Brain microvascular endothelial cell (primary cell): ENCODE measurements at regions not wholly inside any gene's neighbourhood (a gene's known extent, or its start where the extent isn't known, plus 50 kb on each side); places are given as distances from the start of the nearest gene placed in this dataset.
"Not testable (repeated sequence)": the region's sequence is repeated elsewhere in the genome, so short reads cannot be mapped to it uniquely, and the experiment has no call there.

Experiments
- DNase-seq: peaks from one replicate; pipeline ENCODE4 v3.0.0-alpha.2; 2020
- H3K27ac ChIP-seq: fragments of 250-450 bp; sonication (Bioruptor Pico); 2 replicates; pipeline ENCODE4 v1.5.1; 2020; ENCODE audit warnings: mild to moderate bottlenecking, moderate library complexity
- H3K27me3 ChIP-seq: fragments of 250-450 bp; sonication (Bioruptor Pico); replicated peaks from 2 replicates; pipeline ENCODE4 v1.5.1; 2020; ENCODE audit warnings: mild to moderate bottlenecking
- H3K36me3 ChIP-seq: fragments of 250-450 bp; sonication (Bioruptor Pico); replicated peaks from 2 replicates; pipeline ENCODE4 v1.5.1; 2020; ENCODE audit warnings: mild to moderate bottlenecking
- H3K4me3 ChIP-seq: 2 replicates; pipeline ENCODE4 v1.5.1; 2011; ENCODE audit warnings: low read depth, mild to moderate bottlenecking, control low read depth, low read length, moderate library complexity
- CTCF ChIP-seq: IDR thresholded peaks from 2 replicates; pipeline ENCODE4 v1.5.1; 2011; ENCODE audit warnings: low read depth, mild to moderate bottlenecking, moderate library complexity, low read length, control low read depth, inconsistent platforms; ENCODE audit errors: missing control alignments
- in situ Hi-C: cut with HindIII; loops from 2 replicates; pipeline ENCODE4 v1.10.0; 2017; ENCODE audit warnings: low sequenced_read_pairs, low pct_ligation_motif_present

- in situ Hi-C loops, result no loop called here
- no peak overlapping the region for H3K27ac ChIP-seq
- TF ChIP-seq CTCF, result no peak
These were observed 54.4 kb upstream of the LGR5 start for GRCh38 chr12:71385155-71385554.

GRCh38 chr12:71376711-71377355, 62.8 kb upstream of the LGR5 start:
- in situ Hi-C loops, H3K27ac ChIP-seq, DNase-seq: not testable (repeated sequence)

More at GRCh38 chr12:71385155-71385554, 54.4 kb upstream of the LGR5 start:
- Histone ChIP-seq H3K27me3 (no peaks in the 10 kb centered on the region), H3K36me3 (no peaks in the 10 kb centered on the region), H3K4me3 (no peak overlapping the region)
- DNase-seq, result no peak

GRCh38 chr12:71371122-71371521, 68.5 kb upstream of the LGR5 start:
- Histone ChIP-seq H3K36me3 (no peaks in the 10 kb centered on the region), H3K27ac (no peak overlapping the region), H3K27me3 (no peaks in the 10 kb centered on the region), H3K4me3 (no peak overlapping the region)
- in situ Hi-C loops, result no loop called here
- peak; percentile 9 for TF ChIP-seq CTCF
- DNase-seq, result no peak

More at GRCh38 chr12:71376711-71377355, 62.8 kb upstream of the LGR5 start:
- not testable (repeated sequence) for H3K4me3 ChIP-seq, H3K36me3 ChIP-seq, H3K27me3 ChIP-seq

- in situ Hi-C loops, result no loop called here
- Histone ChIP-seq H3K36me3 (no peaks in the 10 kb centered on the region), H3K27ac (no peak overlapping the region), H3K4me3 (no peak overlapping the region), H3K27me3 (no peaks in the 10 kb centered on the region)
- no peak for TF ChIP-seq CTCF
- no peak for DNase-seq
These were observed 79.6 kb upstream of the LGR5 start for GRCh38 chr12:71360013-71360412.

GRCh38 chr12:71356569-71356968, 83.0 kb upstream of the LGR5 start:
- no peaks in the 10 kb centered on the region for H3K27me3 ChIP-seq
- H3K36me3 ChIP-seq, result no peaks in the 10 kb centered on the region
- H3K4me3 ChIP-seq, result no peak overlapping the region
- no peak overlapping the region for H3K27ac ChIP-seq
- TF ChIP-seq CTCF, result no peak
- in situ Hi-C loops, result no loop called here
- no peak for DNase-seq

- Histone ChIP-seq H3K27ac (no peak overlapping the region), H3K27me3 (no peaks in the 10 kb centered on the region), H3K4me3 (no peak overlapping the region), H3K36me3 (no peaks in the 10 kb centered on the region)
- no peak for DNase-seq
- no peak for TF ChIP-seq CTCF
- in situ Hi-C loops, result no loop called here
These were observed 84.7 kb upstream of the LGR5 start for GRCh38 chr12:71354871-71355270.
